Medulla oblongata (tissue), 1 donor: ENCODE measurements at regions not wholly inside any gene's neighbourhood (a gene's known extent, or its start where the extent isn't known, plus 50 kb on each side); places are given as distances from the start of the nearest gene placed in this dataset.
"Not testable (repeated sequence)": the region's sequence is repeated elsewhere in the genome, so short reads cannot be mapped to it uniquely, and the experiment has no call there.

Source experiments
- DNase-seq: peaks from one replicate; pipeline ENCODE4 v3.0.0-alpha.2; 2015; ENCODE audit errors: extremely low spot score

DNA sequence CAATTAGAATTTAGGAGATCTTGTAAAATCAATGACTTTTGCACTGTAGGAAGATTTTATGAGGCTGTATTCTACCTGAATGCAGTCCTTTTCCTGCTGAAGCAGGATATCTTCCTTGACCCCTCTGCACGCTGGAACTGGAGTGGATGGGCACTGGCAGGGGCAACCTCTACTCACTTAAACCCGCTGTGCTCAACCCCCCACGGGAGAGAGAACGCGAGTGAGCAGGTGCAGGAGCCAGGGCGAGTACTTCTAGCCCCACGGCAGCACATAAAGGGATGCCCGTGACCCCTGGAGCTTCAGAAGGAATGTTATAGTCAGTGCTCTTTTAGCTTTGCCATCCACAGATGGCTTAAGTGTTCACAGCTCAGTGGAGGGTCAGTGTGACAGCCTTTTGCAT lies 1144.8 kb downstream of the EPHA7 start:
- DNase-seq: no peak

- no peak for DNase-seq
Measured at GRCh38 chr6:92273694-92274093, 1145.7 kb downstream of the EPHA7 start.

- no peak for DNase-seq
Measured at GRCh38 chr6:92271091-92271490, 1148.3 kb downstream of the EPHA7 start.

- DNase-seq: no peak
Measured at GRCh38 chr6:92270365-92270764, 1149.0 kb downstream of the EPHA7 start.

DNA sequence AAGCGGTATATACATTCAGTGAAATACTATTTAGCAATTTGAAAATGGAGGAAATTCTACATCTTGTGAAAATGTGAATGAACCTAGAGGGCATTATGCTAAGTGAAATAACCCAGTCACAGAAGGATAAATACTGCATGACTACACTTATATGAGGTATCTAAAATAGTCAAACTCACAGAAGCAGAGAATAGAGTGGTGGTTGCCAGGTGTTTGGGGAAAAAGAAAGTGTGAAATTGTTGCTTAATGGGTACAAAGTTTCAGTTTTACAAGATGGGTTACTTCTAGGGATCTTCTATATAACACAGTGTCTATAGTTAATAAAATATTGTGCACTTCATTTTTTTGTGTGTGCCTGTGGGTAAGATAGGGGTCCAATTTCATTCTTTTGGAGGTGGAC lies 1152.0 kb downstream of the EPHA7 start:
- no peak for DNase-seq

DNA sequence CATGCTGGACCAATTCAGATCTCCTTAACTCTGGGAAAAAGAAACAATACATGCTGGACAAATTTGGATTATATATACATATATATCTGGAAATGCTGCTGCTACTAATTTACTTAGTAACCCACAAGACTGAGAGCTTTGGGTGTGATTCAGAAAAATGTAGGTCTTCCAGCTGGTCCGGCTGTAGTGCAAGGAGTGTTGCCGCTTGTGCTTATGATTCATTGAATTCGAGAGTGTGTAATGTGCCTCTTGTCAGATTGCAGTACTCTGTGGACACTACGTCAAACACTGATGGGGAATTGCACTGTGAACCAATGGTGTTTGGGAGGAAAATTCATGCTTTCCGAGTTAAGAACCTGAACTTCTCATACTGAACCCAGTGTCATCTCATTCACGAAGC lies 1155.5 kb downstream of the EPHA7 start:
- DNase-seq: no peak

- DNase-seq: no peak
Measured at GRCh38 chr6:92259171-92259570, 1160.2 kb downstream of the EPHA7 start.

DNA sequence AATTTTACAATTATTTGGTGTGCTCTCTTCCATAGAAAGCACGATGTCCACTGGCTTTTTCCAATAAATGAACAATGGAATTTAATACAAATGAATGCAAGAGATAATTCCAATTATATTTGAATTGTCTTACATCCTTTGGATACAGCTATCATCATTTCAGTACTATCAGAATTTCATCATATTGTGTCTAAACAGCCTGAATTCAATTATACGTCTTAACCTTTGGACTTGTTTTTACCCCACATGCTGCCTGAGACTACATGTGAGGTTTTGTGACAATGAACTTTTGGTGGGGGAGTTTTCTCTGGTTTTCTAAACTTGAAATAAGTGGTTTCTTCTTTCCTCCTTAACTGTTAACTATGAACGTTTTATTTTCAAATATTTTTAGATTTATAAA lies 1176.0 kb downstream of the EPHA7 start:
- no peak for DNase-seq

GRCh38 chr6:92231171-92231701 lies 1188.1 kb downstream of the EPHA7 start:
- DNase-seq: no peak

DNA sequence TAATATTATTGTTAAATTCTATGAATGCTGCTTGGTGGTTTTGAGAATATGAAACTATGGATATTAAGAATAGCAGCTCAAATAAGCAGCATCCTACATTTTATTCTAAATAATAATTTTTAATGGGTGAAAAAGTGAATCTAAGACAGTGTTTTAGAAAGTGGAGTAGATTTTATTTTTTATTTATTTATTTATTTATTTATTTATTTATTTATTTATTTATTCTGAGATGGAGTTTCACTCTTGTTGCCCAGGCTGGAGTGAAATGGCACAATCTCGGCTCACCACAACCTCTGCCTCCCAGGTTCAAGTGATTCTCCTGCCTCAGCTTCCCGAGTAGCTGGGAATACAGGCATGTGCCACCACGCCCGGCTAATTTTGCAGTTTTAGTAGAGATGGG lies 1199.4 kb downstream of the EPHA7 start:
- not testable (repeated sequence) for DNase-seq

DNA sequence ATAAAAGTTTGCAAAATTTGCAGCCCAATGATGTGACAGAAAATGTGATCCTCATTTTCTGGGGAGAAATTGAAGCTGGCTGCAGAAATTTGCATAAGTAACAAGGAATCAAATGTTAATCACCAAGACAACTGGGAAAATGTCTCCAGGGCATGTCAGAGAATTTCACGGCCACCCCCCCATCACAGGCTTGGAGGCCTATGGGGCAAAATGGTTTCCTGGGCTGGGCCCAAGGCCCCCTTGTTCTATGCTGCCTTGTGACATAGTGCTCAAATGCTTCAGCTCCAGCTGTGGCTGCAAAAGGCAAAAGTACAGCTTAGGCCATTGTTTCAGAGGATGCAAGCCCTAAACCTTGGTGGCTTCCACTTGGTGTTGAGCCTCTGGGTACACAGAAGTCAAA lies 1202.6 kb downstream of the EPHA7 start:
- no peak for DNase-seq

DNA sequence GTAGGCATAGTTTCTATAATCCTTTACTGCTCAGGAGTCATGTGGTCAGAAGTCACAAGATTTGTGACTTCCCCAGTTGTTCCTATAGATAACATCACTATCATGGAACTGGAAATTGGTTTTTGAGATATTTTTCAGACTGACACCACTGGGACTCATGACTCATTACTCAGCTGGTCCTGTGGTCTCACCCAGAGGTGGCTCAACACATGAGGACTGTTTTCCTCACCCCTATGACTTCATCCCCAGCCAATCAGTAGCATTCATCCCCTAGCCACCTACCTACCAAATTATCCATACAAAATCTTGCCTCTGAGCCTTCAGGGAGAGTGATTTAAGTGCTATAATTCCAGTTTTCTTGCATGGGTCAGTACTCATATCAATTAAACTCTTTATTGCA lies 1217.7 kb downstream of the EPHA7 start:
- DNase-seq: no peak

DNA sequence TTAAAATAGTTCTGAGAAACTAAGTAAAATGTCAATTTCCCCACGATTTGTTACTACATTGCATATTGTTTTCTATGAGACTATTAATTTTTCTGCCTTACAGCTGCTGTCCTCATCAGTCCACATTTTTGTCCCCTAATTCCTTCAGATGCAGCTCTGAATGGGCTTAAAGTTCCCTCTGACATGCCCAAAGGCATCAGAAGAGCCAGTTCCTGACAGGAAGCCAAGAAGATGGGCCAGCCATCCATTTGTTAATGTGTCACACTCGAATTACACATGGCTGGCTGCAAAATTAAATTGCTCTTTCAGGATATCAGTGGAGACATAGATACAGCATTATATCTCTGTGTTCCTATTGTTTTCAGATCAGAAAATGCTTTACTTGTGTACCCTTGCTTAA lies 1223.0 kb downstream of the EPHA7 start:
- peak; percentile 30 for DNase-seq

- no peak for DNase-seq
Measured at GRCh38 chr6:92195796-92196195, 1223.6 kb downstream of the EPHA7 start.

GRCh38 chr6:92188016-92188415 lies 1231.3 kb downstream of the EPHA7 start:
- DNase-seq: no peak

DNA sequence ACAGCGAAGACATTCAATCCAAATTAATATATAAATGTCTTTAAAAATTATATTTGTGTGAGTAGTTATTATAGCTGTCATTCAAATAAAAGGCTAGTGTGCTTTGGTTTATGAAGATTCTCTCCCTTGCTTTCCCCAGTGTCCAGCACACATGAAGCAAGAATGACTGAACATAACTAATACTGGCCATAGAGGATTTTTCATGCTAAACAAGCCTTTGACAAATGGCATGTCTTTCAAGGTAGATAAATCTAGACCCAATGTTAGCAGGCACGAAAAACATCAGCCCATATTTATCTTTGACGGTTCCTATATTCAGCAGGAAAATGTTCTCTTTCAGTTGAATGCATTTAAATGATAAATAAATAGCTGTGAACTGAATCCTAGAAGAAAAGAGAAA lies 1234.4 kb downstream of the EPHA7 start:
- DNase-seq: no peak

GRCh38 chr6:92181347-92181746 lies 1238.0 kb downstream of the EPHA7 start:
- DNase-seq: no peak

- DNase-seq: no peak
Measured at GRCh38 chr6:92180090-92180489, 1239.3 kb downstream of the EPHA7 start.

- DNase-seq: no peak
Measured at GRCh38 chr6:92176666-92177065, 1242.7 kb downstream of the EPHA7 start.

GRCh38 chr6:92174398-92175073 lies 1244.8 kb downstream of the EPHA7 start:
- DNase-seq: no peak

- no peak for DNase-seq
Measured at GRCh38 chr6:92169506-92169905, 1249.9 kb downstream of the EPHA7 start.

- no peak for DNase-seq
Measured at GRCh38 chr6:92166666-92167065, 1252.7 kb downstream of the EPHA7 start.

DNA sequence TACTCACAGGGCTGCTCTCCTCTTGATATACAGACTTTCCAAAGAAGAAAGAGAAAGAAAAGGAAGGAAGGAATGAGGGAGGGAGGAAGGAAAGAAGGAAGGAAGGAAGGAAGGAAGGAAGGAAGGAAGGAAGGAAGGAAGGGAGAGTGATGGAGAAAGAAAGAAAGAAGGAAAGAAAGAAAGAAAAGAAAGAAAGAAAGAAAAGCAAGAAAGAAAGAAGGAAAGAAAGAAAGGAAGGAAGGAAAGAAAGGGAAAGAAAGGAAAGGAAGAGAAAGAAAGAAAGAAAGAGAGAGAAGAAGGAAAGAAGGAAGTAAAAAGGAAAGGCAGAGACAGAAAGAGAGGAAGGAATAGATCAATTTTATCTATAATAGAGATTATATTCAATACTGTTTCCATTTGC lies 1257.4 kb downstream of the EPHA7 start:
- no peak for DNase-seq

DNA sequence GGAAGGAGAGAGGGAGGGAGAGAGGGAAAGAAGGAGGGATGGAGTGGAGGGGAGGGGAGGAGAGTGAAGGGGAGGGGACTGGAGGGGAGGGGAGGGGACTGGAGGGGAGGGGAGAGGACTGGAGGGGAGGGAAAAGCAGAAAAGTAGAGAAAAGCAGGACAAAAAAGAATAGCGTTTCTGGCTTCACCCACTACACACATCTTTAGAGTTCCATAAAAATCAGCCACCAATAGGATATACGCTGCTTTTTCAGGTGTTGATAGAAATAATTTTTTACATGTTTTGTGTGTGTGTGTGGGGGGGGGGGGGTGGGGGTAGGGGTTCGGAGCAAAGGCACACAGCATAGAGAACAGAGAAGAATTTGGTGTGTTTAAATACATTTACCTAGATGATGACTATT lies 1259.1 kb downstream of the EPHA7 start:
- no peak for DNase-seq
